Esophagus (tissue), 2 donors: ENCODE measurements at regions not wholly inside any gene's neighbourhood (a gene's known extent, or its start where the extent isn't known, plus 50 kb on each side); places are given as distances from the start of the nearest gene placed in this dataset.

ENCODE experiments used
- H3K27ac ChIP-seq, 2 donors: one replicate each; pipeline ENCODE4 v1.5.1; 2013; ENCODE audit warnings: low read depth in 2 of 2, mild to moderate bottlenecking in 2 of 2, inconsistent platforms in 1 of 2, low read length in 1 of 2, moderate library complexity in 1 of 2
- H3K27me3 ChIP-seq, 2 donors: one replicate each; pipeline ENCODE4 v1.6.1; 2013; ENCODE audit warnings: low read length in 2 of 2, control low read depth in 1 of 2, mild to moderate bottlenecking in 1 of 2; ENCODE audit not compliant: insufficient read depth in 2 of 2, control insufficient read depth in 1 of 2
- H3K36me3 ChIP-seq, 2 donors: one replicate each; pipeline ENCODE4 v1.6.1; 2013; ENCODE audit warnings: low read length in 1 of 2; ENCODE audit not compliant: control insufficient read depth in 2 of 2, insufficient read depth in 2 of 2
- H3K4me1 ChIP-seq, 2 donors: one replicate each; pipeline ENCODE4 v1.6.1; 2013; ENCODE audit warnings: low read length in 1 of 2; ENCODE audit not compliant: control insufficient read depth in 2 of 2, insufficient read depth in 2 of 2
- H3K4me3 ChIP-seq, 2 donors: one replicate each; pipeline ENCODE4 v1.5.1; 2013; ENCODE audit warnings: low read length in 2 of 2, mild to moderate bottlenecking in 2 of 2, low read depth in 1 of 2, moderate library complexity in 1 of 2
- H3K9me3 ChIP-seq, 2 donors: one replicate each; pipeline ENCODE4 v1.6.1; 2013; ENCODE audit warnings: mild to moderate bottlenecking in 2 of 2, low read depth in 1 of 2, low read length in 1 of 2, moderate library complexity in 1 of 2; ENCODE audit not compliant: control insufficient read depth in 2 of 2, insufficient read depth in 1 of 2
- WGBS, 2 donors: extraction: QIAGEN DNeasy Blood & Tissue Kit; methylation state at CpG; one replicate each; pipeline ENCODE4 v1.1.7; 2013; 5-methylcytosine and 5-hydroxymethylcytosine counted together
- donor health status: healthy with polysubstance abuse.
- donor health status: Bipolar disorder and iron deficiency.

DNA sequence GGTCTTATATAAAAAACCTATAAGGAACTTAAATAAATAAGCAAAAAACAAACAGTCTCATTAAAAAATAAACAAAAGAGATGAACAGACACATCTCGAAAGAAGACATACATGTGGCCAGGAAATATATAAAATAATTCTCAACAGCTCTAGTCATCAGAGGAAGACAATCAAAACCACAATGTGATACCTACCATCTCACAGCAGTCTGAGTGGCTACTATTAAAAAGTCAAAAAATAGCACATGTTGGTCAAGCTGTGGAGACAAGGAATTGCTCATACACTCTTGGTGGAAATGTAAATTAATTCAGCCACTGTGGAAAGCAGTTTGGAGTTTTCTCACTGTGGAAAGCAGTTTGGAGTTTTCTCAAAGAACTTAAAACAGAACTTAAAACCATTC is 100.3 kb upstream of the ADAMTS5 start:
- WGBS, 2 donors, result 84 to 92% methylated on average over 1 of the region's 1 CpG

DNA sequence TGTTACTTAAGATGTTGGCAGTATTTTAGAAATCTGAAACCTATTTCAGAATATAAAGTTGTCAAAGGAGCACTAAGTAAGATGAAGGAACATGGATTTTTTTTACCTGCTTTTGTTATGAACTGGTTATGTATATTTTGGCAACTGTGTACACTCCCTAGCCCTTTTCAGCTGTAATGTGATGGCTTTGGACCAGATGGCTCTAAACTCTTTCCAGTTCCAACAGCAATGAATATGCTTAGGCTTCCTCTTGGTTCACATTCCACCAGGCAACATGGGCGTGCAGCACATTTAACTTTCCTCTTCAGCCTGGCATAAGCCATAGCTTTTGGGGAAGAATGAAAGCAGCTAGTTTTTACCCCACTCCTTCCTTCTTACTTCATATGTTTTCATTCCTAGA is 95.6 kb upstream of the ADAMTS5 start:
- WGBS, 2 donors, result 42 to 72% methylated on average over 1 of the region's 1 CpG
- Histone ChIP-seq H3K9me3 (no peaks in the 10 kb centered on the region), H3K27ac (no peak overlapping the region), H3K4me1 (no peaks in the 10 kb centered on the region), H3K4me3 (no peak overlapping the region), H3K36me3 (no peaks in the 10 kb centered on the region), H3K27me3 (no peaks in the 10 kb centered on the region)

More for the DNA sequence above, 100.3 kb upstream of the ADAMTS5 start:
- Histone ChIP-seq H3K4me1 (no peaks in the 10 kb centered on the region), H3K36me3 (no peaks in the 10 kb centered on the region), H3K4me3 (no peak overlapping the region), H3K9me3 (no peaks in the 10 kb centered on the region), H3K27me3 (no peaks in the 10 kb centered on the region), H3K27ac (no peak overlapping the region)

DNA sequence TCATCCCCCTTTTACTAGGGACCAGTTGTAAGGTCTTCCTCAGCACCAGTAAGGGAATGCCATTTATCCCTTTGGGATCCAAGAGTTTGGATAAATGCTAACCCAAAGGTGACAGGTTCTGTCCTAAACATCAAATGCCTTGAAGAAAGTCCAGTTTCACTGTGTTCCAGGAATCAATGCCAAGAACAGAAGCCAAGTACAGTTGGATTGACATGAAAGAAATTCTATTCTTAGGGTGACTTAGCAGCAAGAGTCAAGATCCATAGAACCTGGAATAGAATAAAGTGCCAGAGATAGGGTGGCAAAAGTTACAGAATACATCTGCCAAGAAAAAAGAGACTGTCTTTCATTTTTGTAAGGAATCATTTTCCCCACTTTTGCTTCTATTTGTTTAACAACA is 94.9 kb upstream of the ADAMTS5 start:
- no peaks in the 10 kb centered on the region for H3K27me3 ChIP-seq
- no peaks in the 10 kb centered on the region for H3K9me3 ChIP-seq
- no peak overlapping the region for H3K27ac ChIP-seq
- H3K4me3 ChIP-seq, result no peak overlapping the region
- H3K4me1 ChIP-seq, result no peaks in the 10 kb centered on the region
- H3K36me3 ChIP-seq, result no peaks in the 10 kb centered on the region

DNA sequence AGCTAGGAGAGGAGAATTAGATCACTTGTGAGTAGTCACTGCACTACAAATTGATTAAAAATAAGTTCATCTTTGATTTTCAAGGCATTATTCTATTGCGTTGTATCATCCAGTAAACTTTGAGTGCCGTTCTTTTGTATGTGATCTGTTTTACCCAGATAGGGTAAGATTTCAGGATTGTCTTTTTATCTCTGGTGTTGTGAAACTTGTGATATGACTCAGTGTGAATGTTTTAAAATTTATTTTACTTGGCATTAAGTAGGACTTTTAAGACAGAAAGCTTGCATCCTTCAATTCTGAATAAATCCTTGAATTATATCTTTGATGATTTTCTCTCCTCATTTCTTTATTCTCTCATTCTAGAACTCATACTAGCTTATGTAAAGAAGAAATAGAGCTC is 93.3 kb upstream of the ADAMTS5 start:
- Histone ChIP-seq H3K4me3 (no peak overlapping the region), H3K27me3 (no peaks in the 10 kb centered on the region), H3K36me3 (no peaks in the 10 kb centered on the region), H3K27ac (no peak overlapping the region), H3K9me3 (no peaks in the 10 kb centered on the region), H3K4me1 (no peaks in the 10 kb centered on the region)
- WGBS, 2 donors, result 81 to 83% methylated on average over 2 of the region's 2 CpGs

DNA sequence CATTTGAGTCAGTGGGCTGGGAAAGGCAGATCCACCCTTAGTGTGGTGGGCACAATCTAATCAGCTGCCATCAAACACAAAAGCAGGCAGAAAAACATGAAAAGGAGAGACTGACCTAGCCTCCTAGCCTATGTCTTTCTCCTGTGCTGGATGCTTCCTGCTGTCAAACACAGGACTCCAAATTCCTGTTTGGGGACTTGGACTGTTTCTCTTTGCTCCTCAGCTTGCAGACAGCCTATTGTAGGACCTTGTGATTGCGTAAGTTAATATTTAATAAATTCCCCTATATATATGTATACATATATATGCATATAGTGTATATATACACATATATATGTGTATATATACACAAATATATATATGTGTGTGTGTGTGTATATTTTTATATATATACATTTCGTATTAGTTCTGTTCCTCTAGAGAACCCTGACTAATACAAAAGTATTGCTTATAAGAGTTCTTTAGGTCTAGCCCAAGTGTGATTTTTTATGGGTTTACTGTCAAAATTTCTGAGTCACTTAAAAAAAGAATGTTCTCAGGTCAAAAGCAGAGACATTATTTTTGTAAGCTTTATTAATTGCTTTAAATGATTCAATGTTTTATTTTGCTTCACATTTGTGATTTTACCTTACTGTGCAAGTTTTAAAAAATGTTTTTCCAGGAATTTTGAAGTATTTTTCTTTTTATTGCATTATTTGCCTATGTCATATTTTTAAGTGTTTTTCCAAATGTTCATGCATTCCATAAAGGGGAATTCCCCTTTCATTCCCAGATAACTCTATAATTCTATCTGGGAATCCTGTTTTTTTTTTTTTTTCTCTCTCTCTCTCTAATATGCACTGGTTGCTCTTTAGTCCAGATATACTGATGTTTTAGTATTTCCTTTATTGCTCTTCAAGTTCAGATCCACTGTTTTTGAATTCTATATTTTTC is 92.1 kb upstream of the ADAMTS5 start:
- Histone ChIP-seq H3K27me3 (no peaks in the 10 kb centered on the region), H3K4me1 (no peaks in the 10 kb centered on the region), H3K36me3 (no peaks in the 10 kb centered on the region), H3K4me3 (no peak overlapping the region), H3K9me3 (no peaks in the 10 kb centered on the region), H3K27ac (no peak overlapping the region)
- WGBS, 2 donors, result 91 to 92% methylated on average over 2 of the region's 2 CpGs

DNA sequence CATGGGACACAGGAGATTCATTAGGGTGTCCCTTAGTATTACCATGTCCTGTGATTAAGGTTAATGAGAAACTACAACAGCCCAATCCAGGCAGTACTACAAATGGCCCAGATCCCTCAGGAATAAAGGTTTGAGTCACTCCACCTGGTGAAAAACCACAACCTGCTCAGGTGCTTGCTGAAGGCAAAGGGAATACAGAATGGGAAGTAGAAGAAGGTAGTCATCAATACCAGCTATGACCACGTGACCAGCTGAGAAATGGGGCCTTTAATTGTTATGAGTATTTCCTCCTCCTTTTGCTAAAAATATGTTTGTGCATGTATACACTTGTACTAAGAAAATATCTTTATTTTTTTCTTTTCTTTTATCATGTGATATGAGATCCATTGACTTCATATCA is 91.1 kb upstream of the ADAMTS5 start:
- WGBS, 2 donors, result 77 to 87% methylated on average over 1 of the region's 1 CpG

DNA sequence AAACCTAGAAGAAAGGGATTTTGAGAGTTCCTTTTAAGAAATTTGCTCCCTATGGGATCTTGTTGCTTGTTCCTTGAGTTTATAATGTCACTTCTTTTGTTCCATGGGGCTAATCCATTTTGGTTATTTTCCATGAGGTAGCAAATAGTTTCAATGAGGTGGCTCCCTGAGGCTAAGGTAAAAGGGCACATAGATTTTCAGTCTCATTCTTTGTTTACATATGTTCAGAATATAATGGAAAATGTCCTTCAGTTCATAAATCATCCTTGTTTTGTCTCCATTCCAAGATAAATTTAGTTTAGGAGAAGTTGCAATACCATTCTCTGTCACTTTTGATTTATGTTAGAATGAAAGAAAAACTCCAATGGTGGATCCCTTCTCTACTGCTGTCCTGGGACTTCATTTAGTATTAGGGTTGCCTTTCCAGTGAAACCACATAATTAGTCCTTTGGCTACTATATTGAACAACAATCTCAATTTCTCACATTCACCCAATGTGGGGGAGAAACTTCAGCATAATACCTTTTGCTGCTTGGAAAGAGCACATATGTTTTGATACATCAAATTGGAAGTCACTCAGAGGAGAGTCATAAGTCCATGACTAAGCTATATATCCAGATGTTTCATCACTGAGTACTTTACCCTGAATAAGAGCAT is 80.9 kb upstream of the ADAMTS5 start:
- Histone ChIP-seq H3K9me3 (no peaks in the 10 kb centered on the region), H3K4me1 (no peaks in the 10 kb centered on the region), H3K4me3 (no peak overlapping the region), H3K27ac (no peak overlapping the region), H3K36me3 (no peaks in the 10 kb centered on the region), H3K27me3 (no peaks in the 10 kb centered on the region)

More for the DNA sequence above, 91.1 kb upstream of the ADAMTS5 start:
- H3K27ac ChIP-seq, result no peak overlapping the region
- H3K4me3 ChIP-seq, result no peak overlapping the region
- no peaks in the 10 kb centered on the region for H3K27me3 ChIP-seq
- H3K36me3 ChIP-seq, result no peaks in the 10 kb centered on the region
- no peaks in the 10 kb centered on the region for H3K9me3 ChIP-seq
- H3K4me1 ChIP-seq, result no peaks in the 10 kb centered on the region

DNA sequence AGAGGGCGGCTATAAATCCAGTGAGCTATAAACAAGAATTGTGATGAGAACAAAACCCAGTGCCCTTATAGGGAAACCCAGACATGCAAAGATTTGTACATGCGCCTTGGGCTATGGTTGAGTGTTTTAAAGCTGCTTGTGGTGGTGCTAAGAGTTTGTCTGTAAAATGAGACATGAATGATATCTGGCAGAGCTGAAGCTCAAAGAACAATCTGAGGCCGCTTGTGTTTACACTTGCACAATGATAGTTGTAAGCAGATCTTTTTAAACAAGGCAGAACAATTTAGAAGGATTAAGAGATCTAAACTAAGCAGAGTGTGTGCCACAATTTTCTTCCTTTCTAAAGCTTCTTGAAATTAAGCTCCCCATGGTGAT is 80.4 kb upstream of the ADAMTS5 start:
- Histone ChIP-seq H3K36me3 (no peaks in the 10 kb centered on the region), H3K27ac (no peak overlapping the region), H3K4me1 (no peaks in the 10 kb centered on the region), H3K4me3 (no peak overlapping the region), H3K9me3 (no peaks in the 10 kb centered on the region), H3K27me3 (no peaks in the 10 kb centered on the region)
- 34 to 47% methylated on average over 3 of the region's 3 CpGs for WGBS, 2 donors

DNA sequence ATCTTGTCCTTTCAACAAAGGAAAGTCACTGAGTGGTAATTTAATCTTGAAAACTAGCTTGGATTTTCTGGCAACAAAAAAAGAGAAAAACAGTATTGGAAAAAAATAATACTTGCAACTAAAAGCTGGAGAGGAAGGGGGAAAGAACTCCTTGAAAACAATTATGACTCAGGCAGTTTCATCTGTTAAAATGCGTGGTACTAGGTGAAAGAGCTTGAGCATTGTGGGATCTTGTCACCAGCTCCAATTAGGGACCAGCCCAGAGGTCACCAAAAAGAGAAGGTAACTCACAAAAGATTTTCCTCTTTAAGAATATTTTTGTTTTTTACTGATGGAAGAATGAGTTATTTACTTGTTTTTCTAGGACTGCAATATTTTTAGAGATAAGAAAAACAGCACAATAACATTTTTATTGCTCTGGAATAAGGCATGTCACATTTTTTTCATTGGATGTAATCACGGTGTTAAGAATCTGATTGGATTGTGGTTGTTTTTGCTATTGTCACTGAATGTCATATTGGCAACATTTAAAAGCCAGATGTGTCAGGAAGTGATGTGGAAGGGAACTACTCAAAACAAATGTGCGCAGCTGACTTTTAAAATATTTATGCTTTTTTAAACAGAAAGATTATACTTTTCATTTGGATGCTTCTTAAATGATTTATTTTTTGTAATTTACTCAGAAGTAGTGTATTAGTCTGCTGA is 78.5 kb upstream of the ADAMTS5 start:
- no peak overlapping the region for H3K27ac ChIP-seq
- 71 to 78% methylated on average over 3 of the region's 3 CpGs for WGBS, 2 donors
- H3K36me3 ChIP-seq, result no peaks in the 10 kb centered on the region

More for the DNA sequence above, 78.5 kb upstream of the ADAMTS5 start:
- Histone ChIP-seq H3K9me3 (no peaks in the 10 kb centered on the region), H3K4me3 (no peak overlapping the region), H3K27me3 (no peaks in the 10 kb centered on the region), H3K4me1 (no peaks in the 10 kb centered on the region)
